ENCODE measurements at regions not wholly inside any gene's neighbourhood (a gene's known extent, or its start where the extent isn't known, plus 50 kb on each side); places are given as distances from the start of the nearest gene placed in this dataset.

DNA sequence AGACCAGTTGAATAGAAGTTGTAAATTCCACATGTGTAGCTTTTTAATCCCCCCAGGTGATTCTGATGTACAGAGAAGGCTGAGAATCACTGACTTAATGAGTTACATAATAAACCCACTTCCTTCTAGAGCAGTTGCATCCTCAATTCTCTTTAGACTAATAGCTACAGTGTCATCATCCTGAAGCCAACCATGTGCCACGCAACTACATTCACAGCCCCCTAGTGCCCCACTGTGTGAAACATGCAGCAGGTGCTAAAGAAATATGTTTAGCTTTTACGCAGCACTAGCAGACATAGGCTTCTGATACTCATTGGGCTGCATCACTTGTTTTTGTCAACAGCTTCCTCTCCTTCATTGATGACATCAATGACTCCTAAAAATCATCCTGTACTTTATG lies 1168.3 kb downstream of the BCL11B start:
- TF ChIP-seq POLR2A (IDR thresholded peaks at IDR 0.05; ENCODE audit: low read depth, low read length) (no peak), POLR2AphosphoS5 (IDR thresholded peaks at IDR 0.05; ENCODE audit: low read depth, low read length) (no peak), TAF1 (IDR thresholded peaks at IDR 0.05; ENCODE audit: low read depth, low read length) (no peak)

Data from GM12891 (cell line).